Endothelial cell of umbilical vein (primary cell): ENCODE measurements at regions not wholly inside any gene's neighbourhood (a gene's known extent, or its start where the extent isn't known, plus 50 kb on each side); places are given as distances from the start of the nearest gene placed in this dataset.

Experiments
- BruUV-seq: library from RNA; stranded (reverse); fragments of 400-500 nt; replicated peaks from 2 replicates; lab custom pipeline; 2021; lab: Mats Ljungman, UMichigan
- CTCF ChIA-PET: fragments of 300-600, 350-600 bp; sonication (Branson Sonifier 250); formaldehyde crosslinking; loops from one replicate; lab custom pipeline; 2021; ENCODE audit warnings: antibody characterized with exemption, inconsistent platforms; lab: Charles Lee
- POLR2A ChIA-PET: fragments of 300-600, 350-600 bp; sonication (Branson Sonifier 250); formaldehyde crosslinking; loops from one replicate; lab custom pipeline; 2021; ENCODE audit warnings: antibody characterized with exemption, inconsistent platforms; lab: Charles Lee
- DNase-seq: peaks from one replicate; pipeline ENCODE4 v3.0.0-alpha.2; 2011; ENCODE audit warnings: low read depth, low spot score
- FAIRE-seq: peaks from 2 replicates; lab custom pipeline; 2011; peaks lifted over from hg19 to GRCh38; lab: Jason Lieb, UNC
- H2AFZ ChIP-seq: 2 replicates; pipeline ENCODE4 v1.6.0; 2012; ENCODE audit warnings: low read depth, low read length, control low read depth, inconsistent platforms
- H3K27ac ChIP-seq: 2 replicates; pipeline ENCODE4 v1.5.1; 2011; ENCODE audit warnings: low read depth, mild to moderate bottlenecking, control low read depth, low read length, moderate library complexity; ENCODE audit not compliant: insufficient read depth
- H3K27me3 ChIP-seq, 2 experiments: 2 replicates each; pipeline versions ENCODE4 v1.6.0 to v1.6.1; 2011; ENCODE audit warnings: low read length in 2 of 2, mixed read lengths in 1 of 2; ENCODE audit not compliant: control insufficient read depth in 2 of 2, insufficient read depth in 2 of 2
- H3K36me3 ChIP-seq, 2 experiments: 2 replicates in 1 of 2; 3 replicates in 1 of 2; pipeline ENCODE4 v1.5.1; 2011; ENCODE audit warnings: low read length in 2 of 2, mild to moderate bottlenecking in 1 of 2, moderate library complexity in 1 of 2; ENCODE audit not compliant: control insufficient read depth in 2 of 2, insufficient read depth in 2 of 2; ENCODE audit errors: extremely low read depth in 1 of 2
- H3K4me1 ChIP-seq: 3 replicates; pipeline ENCODE4 v1.5.1; 2011; ENCODE audit warnings: mild to moderate bottlenecking, low read length; ENCODE audit not compliant: control insufficient read depth, insufficient read depth; ENCODE audit errors: extremely low read depth
- H3K4me2 ChIP-seq: 2 replicates; pipeline ENCODE4 v1.6.1; 2011; ENCODE audit warnings: low read length, control low read depth, mixed read lengths; ENCODE audit not compliant: insufficient read depth
- H3K4me3 ChIP-seq, 3 experiments: fragments of 200-600 bp in 1 of 3; sonication (generic), shearing (Covaris generic) in 1 of 3; replicated peaks in 1 of 3; 2 replicates each; pipeline ENCODE4 v1.5.1; 2011 to 2016; ENCODE audit warnings: control low read depth in 3 of 3, low read length in 3 of 3, mild to moderate bottlenecking in 2 of 3, inconsistent platforms in 1 of 3, low read depth in 1 of 3, moderate library complexity in 1 of 3; ENCODE audit not compliant: insufficient read depth in 1 of 3
- H3K79me2 ChIP-seq: 2 replicates; pipeline ENCODE4 v1.6.0; 2012; ENCODE audit warnings: low read length, inconsistent platforms; ENCODE audit not compliant: control insufficient read depth, insufficient read depth
- H3K9ac ChIP-seq: replicated peaks from 2 replicates; pipeline ENCODE3; 2011; ENCODE audit warnings: low read length, control low read depth; ENCODE audit not compliant: insufficient read depth; ENCODE audit errors: extremely low read depth
- H3K9me1 ChIP-seq: replicated peaks from 3 replicates; pipeline ENCODE4 v1.6.0; 2011; ENCODE audit warnings: mild to moderate bottlenecking, low read length; ENCODE audit not compliant: control insufficient read depth, insufficient read depth; ENCODE audit errors: extremely low read depth
- H3K9me3 ChIP-seq: replicated peaks from 2 replicates; pipeline ENCODE4 v1.5.1; 2012; ENCODE audit warnings: low read length, inconsistent platforms; ENCODE audit not compliant: control insufficient read depth, insufficient read depth
- H4K20me1 ChIP-seq: replicated peaks from 2 replicates; pipeline ENCODE3; 2011; ENCODE audit warnings: mild to moderate bottlenecking, low read length; ENCODE audit not compliant: control insufficient read depth, insufficient read depth; ENCODE audit errors: extremely low read depth
- FOS ChIP-seq: IDR thresholded peaks from 2 replicates; pipeline ENCODE4 v1.6.1; 2011; ENCODE audit warnings: mild to moderate bottlenecking, low read length, moderate library complexity, borderline replicate concordance; ENCODE audit not compliant: insufficient read depth
- GATA2 ChIP-seq: IDR thresholded peaks from 2 replicates; pipeline ENCODE4 v1.7.0; 2011; ENCODE audit warnings: low read depth, mild to moderate bottlenecking, moderate library complexity, mixed read lengths, low read length; ENCODE audit not compliant: insufficient read length, insufficient read depth
- JUN ChIP-seq: IDR thresholded peaks from 2 replicates; pipeline ENCODE4 v1.6.1; 2011; ENCODE audit warnings: borderline replicate concordance, low read depth; ENCODE audit not compliant: insufficient read length, insufficient read depth
- POLR2AphosphoS5 ChIP-seq: IDR thresholded peaks from 2 replicates; pipeline ENCODE4 v1.6.1; 2012; ENCODE audit warnings: low read depth, mild to moderate bottlenecking, control low read depth, low read length, moderate library complexity; ENCODE audit not compliant: insufficient read depth
- dilution Hi-C: fragments of 300-500 bp; cut with MboI; formaldehyde crosslinking; loops from one replicate; pipeline ENCODE4 v1.15.0; 2019; ENCODE audit warnings: low sequenced_read_pairs; ENCODE audit not compliant: extremely low pct_ligation_motif_present
- intact Hi-C: fragments of 100-400 bp; cut with micrococcal nuclease; formaldehyde crosslinking; loops from one replicate; pipeline ENCODE4 v1.10.0; 2022
- TF ChIP-seq, protein P1 (sequence below), 2 donors: IDR thresholded peaks; 1 replicate in 1 of 2; 2 replicates in 1 of 2; pipeline ENCODE4 v1.5.1; 2011; ENCODE audit warnings: low read length in 2 of 2, mild to moderate bottlenecking in 2 of 2, moderate library complexity in 2 of 2, control low read depth in 1 of 2, inconsistent platforms in 1 of 2, low read depth in 1 of 2; ENCODE audit not compliant: insufficient read depth in 1 of 2; ENCODE audit errors: extremely low read depth in 1 of 2

DNA sequence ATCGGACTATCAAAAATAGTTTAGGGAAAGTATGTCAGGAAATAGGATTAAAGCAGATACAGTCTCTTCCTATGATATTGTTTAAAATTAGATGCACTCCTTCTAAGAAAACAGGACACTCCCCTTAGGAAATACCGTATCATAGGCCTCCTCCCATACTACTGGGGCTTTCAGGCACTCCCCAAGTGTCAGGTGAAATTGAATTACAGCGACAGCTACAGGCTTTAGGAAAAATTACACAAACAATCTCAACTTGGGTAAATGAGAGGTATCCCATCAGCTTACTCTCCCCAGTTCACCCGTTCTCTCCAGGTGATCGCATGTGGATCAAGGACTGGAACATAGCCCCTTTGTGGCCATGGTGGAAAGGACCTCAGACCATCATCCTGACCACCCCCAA, 110.4 kb upstream of the EPB41L4A start:
- dilution Hi-C loops: no loop called here

More for the DNA sequence above, 110.4 kb upstream of the EPB41L4A start:
- Histone ChIP-seq H3K4me1 (no peaks in the 10 kb centered on the region), H3K9me1 (no peaks in the 10 kb centered on the region), H3K4me3 (no peak overlapping the region), H3K36me3 (no peaks in the 10 kb centered on the region), H3K27me3 (peaks cover 0 to 1% of the 10 kb centered on the region in 2 experiments), H3K9ac (no peak overlapping the region), H4K20me1 (no peaks in the 10 kb centered on the region), H3K4me2 (no peak overlapping the region), H3K9me3 (no peaks in the 10 kb centered on the region), H2AFZ (no peak overlapping the region), H3K79me2 (no peaks in the 10 kb centered on the region), H3K27ac (no peak overlapping the region)
- FAIRE-seq: peak; percentile 43
- DNase-seq: peak; percentile 46
- POLR2A ChIA-PET: no interaction called here
- TF ChIP-seq JUN: no peak
- TF ChIP-seq POLR2AphosphoS5: no peak
- TF ChIP-seq FOS: no peak
- no peak for TF ChIP-seq GATA2
- TF ChIP-seq, protein P1, sequence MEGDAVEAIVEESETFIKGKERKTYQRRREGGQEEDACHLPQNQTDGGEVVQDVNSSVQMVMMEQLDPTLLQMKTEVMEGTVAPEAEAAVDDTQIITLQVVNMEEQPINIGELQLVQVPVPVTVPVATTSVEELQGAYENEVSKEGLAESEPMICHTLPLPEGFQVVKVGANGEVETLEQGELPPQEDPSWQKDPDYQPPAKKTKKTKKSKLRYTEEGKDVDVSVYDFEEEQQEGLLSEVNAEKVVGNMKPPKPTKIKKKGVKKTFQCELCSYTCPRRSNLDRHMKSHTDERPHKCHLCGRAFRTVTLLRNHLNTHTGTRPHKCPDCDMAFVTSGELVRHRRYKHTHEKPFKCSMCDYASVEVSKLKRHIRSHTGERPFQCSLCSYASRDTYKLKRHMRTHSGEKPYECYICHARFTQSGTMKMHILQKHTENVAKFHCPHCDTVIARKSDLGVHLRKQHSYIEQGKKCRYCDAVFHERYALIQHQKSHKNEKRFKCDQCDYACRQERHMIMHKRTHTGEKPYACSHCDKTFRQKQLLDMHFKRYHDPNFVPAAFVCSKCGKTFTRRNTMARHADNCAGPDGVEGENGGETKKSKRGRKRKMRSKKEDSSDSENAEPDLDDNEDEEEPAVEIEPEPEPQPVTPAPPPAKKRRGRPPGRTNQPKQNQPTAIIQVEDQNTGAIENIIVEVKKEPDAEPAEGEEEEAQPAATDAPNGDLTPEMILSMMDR (IDR thresholded peaks at IDR 0.05; ENCODE audit: extremely low read depth in 1 of 2, insufficient read depth in 1 of 2, low read depth in 1 of 2, low read length in 2 of 2): peak; percentile 35 to 42
- no TSS peak for BruUV-seq
- intact Hi-C loops: loop anchor here (1.0 kb wide), 3 partner anchors 109 to 354 kb away; no protein-coding TSS in a partner anchor
- CTCF ChIA-PET: interaction anchor here (0.8 to 3.8 kb wide), 10 partner anchors 16 to 356 kb away, joined by 3 to 34 read pairs (median 5); partner anchors contain the start of gene EPB41L4A
